Right lung (tissue), 2 donors: ENCODE measurements at regions not wholly inside any gene's neighbourhood (a gene's known extent, or its start where the extent isn't known, plus 50 kb on each side); places are given as distances from the start of the nearest gene placed in this dataset.

Experiments
- DNase-seq, 2 donors: peaks; one replicate each; pipeline ENCODE4 v3.0.0-alpha.2; 2013

GRCh38 chr4:155564086-155564485 lies 102.6 kb upstream of the GUCY1A1 start:
- no peak for DNase-seq

GRCh38 chr4:155559915-155560314 lies 106.7 kb upstream of the GUCY1A1 start:
- DNase-seq, result no peak

GRCh38 chr4:155552180-155552579 lies 114.5 kb upstream of the GUCY1A1 start:
- DNase-seq, result no peak

- DNase-seq, result no peak
These were observed 118.5 kb upstream of the GUCY1A1 start for GRCh38 chr4:155548173-155548572.

GRCh38 chr4:155546451-155546850 lies 120.2 kb upstream of the GUCY1A1 start:
- no peak for DNase-seq

- no peak for DNase-seq
These were observed 121.2 kb upstream of the GUCY1A1 start for GRCh38 chr4:155545456-155545855.

GRCh38 chr4:155544547-155544946 lies 122.1 kb upstream of the GUCY1A1 start:
- no peak for DNase-seq

- DNase-seq, result no peak
These were observed 123.4 kb upstream of the GUCY1A1 start for GRCh38 chr4:155543126-155543765.

GRCh38 chr4:155542415-155542814 lies 124.2 kb upstream of the GUCY1A1 start:
- DNase-seq, result no peak

- DNase-seq, result no peak
These were observed 124.9 kb upstream of the GUCY1A1 start for GRCh38 chr4:155541716-155542115.

GRCh38 chr4:155540698-155541097 lies 126.0 kb upstream of the GUCY1A1 start:
- no peak for DNase-seq

GRCh38 chr4:155539746-155540145 lies 126.9 kb upstream of the GUCY1A1 start:
- DNase-seq, result no peak

GRCh38 chr4:155535802-155536454 lies 130.7 kb upstream of the GUCY1A1 start:
- no peak for DNase-seq

- DNase-seq, result peak in 1 of 2 donors; percentile 26
These were observed 134.1 kb upstream of the GUCY1A1 start for GRCh38 chr4:155532373-155533085.

- no peak for DNase-seq
These were observed 135.8 kb upstream of the GUCY1A1 start for GRCh38 chr4:155530857-155531256.

- no peak for DNase-seq
These were observed 136.4 kb upstream of the GUCY1A1 start for GRCh38 chr4:155530290-155530689.

- DNase-seq, result no peak
These were observed 136.9 kb upstream of the GUCY1A1 start for GRCh38 chr4:155529716-155530115.

- DNase-seq, result no peak
These were observed 137.4 kb upstream of the GUCY1A1 start for GRCh38 chr4:155529272-155529671.

- DNase-seq, result peak; percentile 80 to 85
These were observed 140.0 kb upstream of the GUCY1A1 start for GRCh38 chr4:155526452-155527169.

- no peak for DNase-seq
These were observed 141.7 kb upstream of the GUCY1A1 start for GRCh38 chr4:155524926-155525455.

GRCh38 chr4:155523358-155523757 lies 143.3 kb upstream of the GUCY1A1 start:
- DNase-seq, result no peak

GRCh38 chr4:155522201-155522600 lies 144.4 kb upstream of the GUCY1A1 start:
- no peak for DNase-seq
